H1 (cell line): ENCODE measurements at regions not wholly inside any gene's neighbourhood (a gene's known extent, or its start where the extent isn't known, plus 50 kb on each side); places are given as distances from the start of the nearest gene placed in this dataset.

ENCODE experiments used
- ASH2L ChIP-seq: fragments of 200-600, 300-600 bp; sonication (generic); IDR thresholded peaks from one replicate; pipeline ENCODE4 v1.7.1; 2017; ENCODE audit warnings: low read length
- BACH1 ChIP-seq: IDR thresholded peaks from 2 replicates; pipeline ENCODE4 v1.6.1; 2012; ENCODE audit warnings: low read length, improper control_type of control experiment
- CBX8 ChIP-seq: fragments of 300-800, 300-1000 bp; sonication (generic); IDR thresholded peaks from 2 replicates; pipeline ENCODE4 v1.7.1; 2016; ENCODE audit warnings: low read depth, low read length, borderline replicate concordance
- CTBP2 ChIP-seq: IDR thresholded peaks from 2 replicates; pipeline ENCODE4 v1.7.0; 2011; ENCODE audit warnings: borderline replicate concordance, mild to moderate bottlenecking, moderate library complexity, mixed read lengths, low read length; ENCODE audit not compliant: insufficient read depth, insufficient read length
- CTCF ChIP-seq, 3 experiments: IDR thresholded peaks; 1 replicate in 2 of 3; 2 replicates in 1 of 3; pipeline versions ENCODE4 v1.5.1 to v1.6.1; 2011; ENCODE audit warnings: low read length in 3 of 3, mild to moderate bottlenecking in 3 of 3, inconsistent platforms in 2 of 3, low read depth in 1 of 3, moderate library complexity in 1 of 3; ENCODE audit not compliant: insufficient read depth in 1 of 3; ENCODE audit errors: control extremely low read depth in 1 of 3
- E2F6 ChIP-seq: IDR thresholded peaks from 2 replicates; pipeline ENCODE4 v1.6.1; 2012; ENCODE audit warnings: inconsistent platforms
- EZH2 ChIP-seq: fragments of 200-600 bp; sonication (generic); IDR thresholded peaks from 2 replicates; pipeline ENCODE4 v1.7.1; 2012; ENCODE audit warnings: low read depth, mild to moderate bottlenecking, moderate library complexity, low read length, inconsistent platforms; ENCODE audit not compliant: severe bottlenecking
- KDM1A ChIP-seq: fragments of 200-600, 300-600 bp; sonication (generic); IDR thresholded peaks from 2 replicates; pipeline ENCODE4 v1.7.1; 2016; ENCODE audit warnings: mild to moderate bottlenecking, low read length, borderline replicate concordance
- KDM4A ChIP-seq: IDR thresholded peaks from one replicate; pipeline ENCODE4 v1.7.1; 2012; ENCODE audit warnings: low read depth, mild to moderate bottlenecking, moderate library complexity, low read length, inconsistent platforms; ENCODE audit not compliant: severe bottlenecking
- POLR2A ChIP-seq, 2 experiments: IDR thresholded peaks; 1 replicate in 1 of 2; 2 replicates in 1 of 2; pipeline ENCODE4 v1.6.1; 2011; ENCODE audit warnings: low read depth in 2 of 2, low read length in 2 of 2, mild to moderate bottlenecking in 2 of 2; ENCODE audit errors: control extremely low read depth in 1 of 2
- POLR2AphosphoS5 ChIP-seq: IDR thresholded peaks from 2 replicates; pipeline ENCODE4 v1.6.1; 2011; ENCODE audit warnings: low read depth, low read length
- RFX5 ChIP-seq: IDR thresholded peaks from 2 replicates; pipeline ENCODE4 v1.6.1; 2011; ENCODE audit warnings: low read depth, low read length, improper control_type of control experiment, borderline replicate concordance
- RXRA ChIP-seq: IDR thresholded peaks from 2 replicates; pipeline ENCODE4 v1.6.1; 2011; ENCODE audit warnings: low read depth, mild to moderate bottlenecking, low read length, moderate library complexity; ENCODE audit not compliant: insufficient read depth
- SIN3A ChIP-seq, 2 experiments: IDR thresholded peaks in 1 of 2; conservative IDR thresholded peaks in 1 of 2; 2 replicates each; pipeline ENCODE4 v1.6.1; 2011 to 2012; ENCODE audit warnings: low read length in 2 of 2, improper control_type of control experiment in 1 of 2, low read depth in 1 of 2, mild to moderate bottlenecking in 1 of 2
- SRF ChIP-seq: IDR thresholded peaks from 2 replicates; pipeline ENCODE4 v1.6.1; 2011; ENCODE audit warnings: mild to moderate bottlenecking, low read depth, low read length, moderate library complexity
- USF2 ChIP-seq: IDR thresholded peaks from 2 replicates; pipeline ENCODE4 v1.6.1; 2011; ENCODE audit warnings: low read length, improper control_type of control experiment

GRCh38 chr3:1783995-1784394 lies 314.7 kb upstream of the CNTN4 start (continued):
- TF ChIP-seq BACH1: no peak
- TF ChIP-seq CTCF (IDR thresholded peaks at IDR 0.05; ENCODE audit: control extremely low read depth in 1 of 3, insufficient read depth in 1 of 3, low read depth in 1 of 3, low read length in 3 of 3): no peak
- no peak for TF ChIP-seq USF2
- TF ChIP-seq CTBP2: no peak
- no peak for TF ChIP-seq KDM1A
- no peak for TF ChIP-seq RFX5
- TF ChIP-seq SRF: no peak
- no peak for TF ChIP-seq RXRA
- TF ChIP-seq KDM4A: no peak
- TF ChIP-seq E2F6: no peak
- no peak for TF ChIP-seq ASH2L
- no peak for TF ChIP-seq EZH2
- no peak for TF ChIP-seq CBX8
- no peak for TF ChIP-seq POLR2AphosphoS5
- no peak for TF ChIP-seq SIN3A (conservative IDR thresholded peaks at IDR 0.05 in 1 of 2, IDR thresholded peaks at IDR 0.05 in 1 of 2; ENCODE audit: low read depth in 1 of 2, low read length in 2 of 2)
- no peak for TF ChIP-seq POLR2A (IDR thresholded peaks at IDR 0.05; ENCODE audit: control extremely low read depth in 1 of 2, low read depth in 2 of 2, low read length in 2 of 2)
- TF ChIP-seq, all 59 proteins: peak for 0
